Tibial nerve (tissue), 4 donors: ENCODE measurements at regions not wholly inside any gene's neighbourhood (a gene's known extent, or its start where the extent isn't known, plus 50 kb on each side); places are given as distances from the start of the nearest gene placed in this dataset.

Experiments used
- DNase-seq, 2 donors: peaks; one replicate each; pipeline ENCODE4 v3.0.0-alpha.2; 2019; ENCODE audit warnings: low spot score in 2 of 2
- H3K27ac ChIP-seq, 4 donors: fragments of 200-600 bp; sonication (generic) in 3 of 4; one replicate each; pipeline ENCODE4 v1.5.1; 2017 to 2019; ENCODE audit warnings: mild to moderate bottlenecking in 1 of 4
- H3K27me3 ChIP-seq, 2 donors: fragments of 200-600 bp; sonication (generic) in 1 of 2; one replicate each; pipeline versions ENCODE4 v1.5.1 to v1.6.0; 2017 to 2019
- H3K36me3 ChIP-seq, 3 donors: fragments of 200-600 bp; sonication (generic); one replicate each; pipeline ENCODE4 v1.5.1; 2018 to 2019
- H3K4me1 ChIP-seq, 4 donors: fragments of 200-600 bp; sonication (generic) in 3 of 4; one replicate each; pipeline ENCODE4 v1.5.1; 2017 to 2019
- H3K4me3 ChIP-seq, 4 donors: fragments of 200-600 bp; sonication (generic) in 3 of 4; one replicate each; pipeline ENCODE4 v1.5.1; 2017 to 2019; ENCODE audit warnings: mild to moderate bottlenecking in 1 of 4, moderate library complexity in 1 of 4
- H3K9me3 ChIP-seq, 4 donors: fragments of 200-600 bp; sonication (generic) in 3 of 4; one replicate each; pipeline ENCODE4 v1.5.1; 2017 to 2019
- CTCF ChIP-seq, 5 experiments: fragments of 200-600 bp in 3 of 5; fragments of 450-650 bp in 2 of 5; sonication (generic) in 3 of 5; IDR thresholded peaks; one replicate each; pipeline ENCODE4 v1.5.1; 2016 to 2019; ENCODE audit warnings: antibody characterized with exemption in 5 of 5, mild to moderate bottlenecking in 3 of 5, moderate library complexity in 2 of 5
- EP300 ChIP-seq, 2 donors: sonication (generic); formaldehyde crosslinking; IDR thresholded peaks; one replicate each; pipeline ENCODE4 v1.6.1; 2017; ENCODE audit warnings: antibody characterized with exemption in 2 of 2, mild to moderate bottlenecking in 1 of 2
- POLR2A ChIP-seq, 2 donors: fragments of 450-650 bp; IDR thresholded peaks; one replicate each; pipeline ENCODE4 v1.6.1; 2017; ENCODE audit warnings: antibody characterized with exemption in 2 of 2, mild to moderate bottlenecking in 2 of 2, moderate library complexity in 2 of 2
- WGBS, 2 donors: methylation state at CpG; one replicate each; pipeline ENCODE4 v1.1.5; 2018; 5-methylcytosine and 5-hydroxymethylcytosine counted together

- Histone ChIP-seq H3K4me1 (no peaks in the 10 kb centered on the region), H3K27me3 (no peaks in the 10 kb centered on the region), H3K27ac (no peak overlapping the region), H3K4me3 (no peak overlapping the region), H3K9me3 (no peaks in the 10 kb centered on the region), H3K36me3 (no peaks in the 10 kb centered on the region)
- 79% methylated on average over 3 to 4 of the region's 4 CpGs for WGBS, 2 donors
- DNase-seq: no peak
- no peak for TF ChIP-seq POLR2A (IDR thresholded peaks at IDR 0.05)
- TF ChIP-seq CTCF (IDR thresholded peaks at IDR 0.05): no peak
- TF ChIP-seq EP300 (IDR thresholded peaks at IDR 0.05): no peak
Observed at GRCh38 chr20:24789877-24790276, 159.2 kb upstream of the CST7 start.

- Histone ChIP-seq H3K4me3 (no peak overlapping the region), H3K36me3 (no peaks in the 10 kb centered on the region), H3K27ac (no peak overlapping the region), H3K9me3 (no peaks in the 10 kb centered on the region), H3K27me3 (no peaks in the 10 kb centered on the region), H3K4me1 (no peaks in the 10 kb centered on the region)
- TF ChIP-seq POLR2A (IDR thresholded peaks at IDR 0.05) (no peak), CTCF (IDR thresholded peaks at IDR 0.05) (no peak), EP300 (IDR thresholded peaks at IDR 0.05) (no peak)
- WGBS, 2 donors: 53 to 61% methylated on average over 11 of the region's 13 CpGs
- no peak for DNase-seq
Observed at GRCh38 chr20:24790746-24791283, 158.3 kb upstream of the CST7 start.

- 83 to 95% methylated on average over 2 of the region's 2 CpGs for WGBS, 2 donors
Observed at GRCh38 chr20:24791953-24792352, 157.1 kb upstream of the CST7 start.

GRCh38 chr20:24792641-24793495, 156.2 kb upstream of the CST7 start:
- DNase-seq: no peak
- H3K4me3 ChIP-seq: no peak overlapping the region
- no peaks in the 10 kb centered on the region for H3K4me1 ChIP-seq
- H3K27ac ChIP-seq: no peak overlapping the region
- no peaks in the 10 kb centered on the region for H3K36me3 ChIP-seq
- no peaks in the 10 kb centered on the region for H3K9me3 ChIP-seq
- no peaks in the 10 kb centered on the region for H3K27me3 ChIP-seq
- WGBS, 2 donors: 83 to 91% methylated on average over 22 to 23 of the region's 24 CpGs
- TF ChIP-seq POLR2A (IDR thresholded peaks at IDR 0.05): no peak
- no peak for TF ChIP-seq EP300 (IDR thresholded peaks at IDR 0.05)
- no peak for TF ChIP-seq CTCF (IDR thresholded peaks at IDR 0.05)

More at GRCh38 chr20:24791953-24792352, 157.1 kb upstream of the CST7 start:
- Histone ChIP-seq H3K27me3 (no peaks in the 10 kb centered on the region), H3K4me3 (no peak overlapping the region), H3K27ac (no peak overlapping the region), H3K36me3 (no peaks in the 10 kb centered on the region), H3K9me3 (no peaks in the 10 kb centered on the region), H3K4me1 (no peaks in the 10 kb centered on the region)
- no peak for DNase-seq
- TF ChIP-seq CTCF (IDR thresholded peaks at IDR 0.05) (no peak), POLR2A (IDR thresholded peaks at IDR 0.05) (no peak), EP300 (IDR thresholded peaks at IDR 0.05) (no peak)

- Histone ChIP-seq H3K27me3 (no peaks in the 10 kb centered on the region), H3K27ac (no peak overlapping the region), H3K36me3 (no peaks in the 10 kb centered on the region), H3K4me1 (no peaks in the 10 kb centered on the region), H3K9me3 (no peaks in the 10 kb centered on the region), H3K4me3 (no peak overlapping the region)
- no peak for DNase-seq
- TF ChIP-seq POLR2A (IDR thresholded peaks at IDR 0.05) (no peak), CTCF (IDR thresholded peaks at IDR 0.05) (no peak), EP300 (IDR thresholded peaks at IDR 0.05) (no peak)
- 57 to 69% methylated on average over 7 to 8 of the region's 8 CpGs for WGBS, 2 donors
Observed at GRCh38 chr20:24795436-24795835, 153.6 kb upstream of the CST7 start.
